RKO (cell line): ENCODE measurements at regions not wholly inside any gene's neighbourhood (a gene's known extent, or its start where the extent isn't known, plus 50 kb on each side); places are given as distances from the start of the nearest gene placed in this dataset.
"Not testable (repeated sequence)": the region's sequence is repeated elsewhere in the genome, so short reads cannot be mapped to it uniquely, and the experiment has no call there.

ENCODE experiments used
- DNase-seq: peaks from one replicate; pipeline ENCODE4 v3.0.0-alpha.2; 2016; ENCODE audit warnings: low spot score

DNA sequence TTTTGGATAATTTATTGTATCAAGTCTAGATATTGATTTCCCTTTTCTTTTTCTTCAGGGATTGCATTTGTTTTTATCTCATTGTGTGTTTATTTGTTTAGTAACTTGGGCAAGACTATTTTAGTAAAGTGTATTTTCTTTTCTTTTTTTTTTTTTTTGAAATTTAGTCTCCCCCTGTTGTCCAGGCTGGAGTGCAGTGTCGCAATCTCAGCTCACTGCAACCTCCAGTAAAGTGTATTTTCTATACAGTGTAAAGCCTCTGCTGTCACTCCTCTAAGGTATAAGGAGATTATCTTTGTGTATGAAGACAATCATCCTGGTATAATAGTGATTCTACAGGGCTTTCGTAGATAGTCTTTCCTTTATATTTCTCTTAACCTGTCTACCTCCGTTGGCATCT is 2546.0 kb downstream of the PCDH9 start:
- DNase-seq = no peak

DNA sequence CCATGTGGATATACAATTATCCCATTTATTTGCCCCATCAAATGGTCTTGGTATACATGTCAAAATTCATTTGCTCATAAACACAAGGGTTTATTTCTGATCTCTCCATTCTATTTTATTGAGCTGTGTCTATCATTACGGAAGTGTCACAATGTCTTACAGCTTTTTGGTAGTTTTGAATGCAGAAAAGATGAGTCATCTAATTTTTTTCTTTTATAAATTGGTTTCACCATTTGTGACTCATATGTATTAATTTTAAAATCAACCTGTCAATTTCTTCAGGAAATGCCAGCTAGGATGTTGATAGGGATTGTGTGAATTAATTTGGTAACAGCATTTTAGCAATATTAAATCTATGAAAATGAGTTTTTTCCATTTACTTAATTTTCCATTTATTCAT is 2549.4 kb downstream of the PCDH9 start:
- no peak for DNase-seq

DNA sequence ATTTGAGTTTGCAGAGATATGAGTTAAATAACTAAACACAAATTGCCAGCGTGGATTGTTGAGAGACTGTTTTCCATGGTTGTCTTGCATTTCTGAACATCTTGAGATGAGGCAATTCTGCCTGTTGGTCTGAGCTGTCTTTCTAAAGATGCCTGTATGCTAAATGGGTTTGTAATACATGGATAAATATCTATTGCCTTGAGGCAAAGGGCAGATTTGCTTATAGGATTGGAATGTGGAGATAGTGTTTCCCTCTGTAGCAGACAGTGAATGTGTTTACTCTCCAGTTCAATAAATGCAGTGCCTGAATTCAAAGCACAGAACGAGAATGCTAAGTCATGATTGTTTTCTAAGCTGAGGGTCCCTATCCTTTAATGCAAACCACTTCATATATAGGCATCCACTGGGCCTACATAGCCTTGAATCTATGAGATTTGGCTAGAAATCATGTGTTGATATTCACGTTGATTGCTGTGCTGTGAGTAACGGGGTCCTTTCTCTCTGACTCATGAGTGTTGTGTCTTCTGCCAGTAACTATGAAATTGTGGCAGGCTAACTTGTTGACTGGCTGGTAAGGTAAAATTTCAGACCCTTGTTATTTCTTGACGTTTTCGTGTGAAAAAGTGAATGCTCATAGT is 2554.8 kb downstream of the PCDH9 start:
- DNase-seq = peak; percentile 14

DNA sequence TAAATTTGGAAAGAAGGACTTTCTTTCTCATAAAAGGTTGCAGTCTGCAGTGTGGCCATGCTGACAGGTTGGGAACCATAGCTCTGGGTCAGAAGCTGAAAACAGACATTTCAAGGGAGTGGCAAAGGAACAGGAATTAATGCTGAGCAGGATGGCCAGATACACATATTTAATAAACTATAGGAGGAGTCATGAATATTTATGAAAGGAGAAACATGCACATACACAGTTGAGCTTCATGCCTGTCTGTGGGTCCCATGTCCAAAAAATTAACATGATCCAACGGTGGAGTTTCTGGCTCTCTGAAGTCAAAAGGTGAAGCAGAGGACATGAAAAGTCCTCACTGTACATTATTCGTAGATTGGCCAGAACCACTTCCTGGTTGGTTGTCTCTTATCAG is 2556.0 kb downstream of the PCDH9 start:
- no peak for DNase-seq

DNA sequence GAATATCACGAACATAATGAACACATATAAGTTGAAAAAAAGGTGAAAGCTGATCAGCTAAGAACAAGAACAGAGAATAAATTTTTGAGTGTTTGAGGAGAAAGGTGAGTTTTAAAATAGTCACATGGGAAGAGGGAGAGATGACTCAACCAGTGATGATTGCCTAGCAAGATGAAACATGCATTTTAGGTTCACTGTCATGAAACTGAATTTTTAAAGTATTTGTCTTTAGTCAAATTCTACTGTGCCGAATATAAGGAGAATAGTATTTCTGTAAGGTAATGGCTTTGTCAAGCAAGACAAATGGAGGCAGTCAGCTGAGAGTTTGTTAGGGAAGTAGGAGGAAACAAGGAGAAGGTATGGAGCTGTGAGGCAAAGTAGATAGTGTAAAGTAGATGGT is 2557.4 kb downstream of the PCDH9 start:
- no peak for DNase-seq

DNA sequence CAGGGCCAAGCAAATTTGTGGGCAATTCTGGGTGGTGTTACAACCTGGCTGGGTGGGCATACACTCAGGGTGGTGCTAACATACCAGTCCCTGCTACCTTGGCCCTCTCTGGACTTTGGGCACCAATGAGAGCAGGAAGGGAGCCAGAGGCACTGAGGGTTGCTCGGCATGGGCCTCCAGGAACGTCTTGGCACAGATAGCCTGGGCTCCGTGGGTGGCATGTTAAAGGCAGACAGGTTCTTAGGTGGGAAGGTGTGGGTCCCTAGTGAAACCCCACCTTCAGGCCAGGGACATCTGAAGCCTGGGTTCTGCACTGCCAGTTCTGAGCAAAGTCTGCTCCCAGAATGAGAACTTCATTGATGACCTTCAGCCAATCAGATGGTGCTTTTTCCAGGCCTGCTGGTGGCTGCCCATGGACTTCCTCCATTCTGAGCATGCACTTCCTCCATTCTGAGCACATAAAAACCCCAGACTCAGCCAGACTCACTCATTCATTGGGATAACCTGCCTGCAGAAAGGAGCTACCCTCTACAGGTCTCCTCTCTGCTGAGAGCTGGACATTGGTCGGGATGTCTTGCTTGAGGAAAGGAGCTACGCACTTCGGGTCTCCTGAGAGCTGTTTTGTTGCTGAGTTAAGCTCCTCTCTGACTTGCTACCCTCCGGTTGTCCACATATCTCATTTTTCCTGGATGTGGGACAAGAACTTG is 2567.1 kb downstream of the PCDH9 start:
- DNase-seq = no peak

DNA sequence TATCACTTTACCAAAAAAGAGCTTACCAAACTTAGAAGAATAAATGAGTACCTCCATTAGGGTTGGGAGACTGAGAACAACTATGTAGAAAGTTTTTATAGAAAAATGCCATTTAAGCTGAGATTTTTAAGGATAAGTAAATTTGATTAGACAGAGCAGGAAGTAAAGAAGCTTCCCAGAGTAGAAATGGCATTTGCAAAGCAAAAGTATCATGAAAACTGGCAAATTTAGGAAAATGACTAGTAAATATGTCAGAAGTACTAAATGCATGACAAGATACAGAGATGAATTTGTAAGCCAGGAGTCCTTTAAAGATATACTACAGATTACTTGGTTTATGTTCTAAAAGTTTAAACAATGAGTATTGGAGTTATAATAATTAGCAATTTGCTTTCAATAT is 2581.8 kb downstream of the PCDH9 start:
- no peak for DNase-seq

DNA sequence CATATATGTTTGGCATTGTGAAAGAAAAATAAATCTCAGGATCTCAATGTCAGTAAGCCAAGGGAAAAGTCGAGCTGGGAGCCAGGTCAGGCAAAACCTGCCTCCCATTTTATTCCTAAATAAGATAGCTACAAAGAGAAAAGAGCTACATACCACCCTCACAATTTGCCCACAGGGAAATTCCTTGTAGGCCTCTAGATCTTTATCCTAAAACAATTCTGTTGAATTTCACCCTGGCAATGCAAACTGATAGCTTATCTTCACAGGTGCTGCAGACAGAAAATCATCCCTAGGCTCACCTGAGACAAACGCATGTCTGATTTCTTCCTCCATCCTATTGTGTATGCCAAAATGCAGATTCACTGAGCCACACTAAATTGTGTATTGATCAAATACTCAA is 2587.1 kb downstream of the PCDH9 start:
- DNase-seq = no peak

DNA sequence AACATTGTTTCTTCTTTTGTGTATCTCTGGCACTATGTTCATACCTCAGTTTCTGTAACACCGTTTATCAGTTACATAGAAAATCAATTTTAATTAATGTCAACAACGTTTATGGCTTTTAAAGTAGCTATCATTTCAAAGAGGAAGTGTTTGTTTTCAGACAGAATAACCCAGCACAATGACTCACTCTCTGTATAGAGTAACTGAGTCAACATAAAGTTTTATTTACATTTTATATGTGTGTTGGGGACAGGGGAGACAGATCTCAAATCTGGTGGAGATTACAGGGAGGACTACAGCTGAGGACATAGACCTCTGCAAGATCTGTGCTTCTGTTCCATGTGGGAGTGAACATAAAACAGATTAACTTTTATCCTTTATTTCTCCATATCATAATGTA is 2590.1 kb downstream of the PCDH9 start:
- DNase-seq = no peak

DNA sequence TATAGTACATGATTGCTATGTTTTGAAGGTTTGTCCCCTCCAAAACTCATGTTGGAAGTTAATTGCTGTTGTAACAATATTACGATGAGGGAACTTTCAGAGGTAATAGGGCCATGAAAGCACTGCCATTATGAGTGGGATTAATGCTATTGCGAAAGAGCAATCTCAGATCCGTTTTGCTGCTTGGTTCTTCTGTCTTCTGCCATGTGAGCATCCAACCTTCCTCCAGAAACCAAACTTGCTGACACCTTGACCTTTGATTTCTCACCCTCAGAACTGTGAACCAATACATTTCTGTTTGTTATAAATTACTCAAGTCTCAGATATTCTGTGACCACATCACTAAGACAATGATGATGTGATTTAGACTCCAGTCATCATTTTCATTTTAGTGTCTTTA is 2590.9 kb downstream of the PCDH9 start:
- no peak for DNase-seq

DNA sequence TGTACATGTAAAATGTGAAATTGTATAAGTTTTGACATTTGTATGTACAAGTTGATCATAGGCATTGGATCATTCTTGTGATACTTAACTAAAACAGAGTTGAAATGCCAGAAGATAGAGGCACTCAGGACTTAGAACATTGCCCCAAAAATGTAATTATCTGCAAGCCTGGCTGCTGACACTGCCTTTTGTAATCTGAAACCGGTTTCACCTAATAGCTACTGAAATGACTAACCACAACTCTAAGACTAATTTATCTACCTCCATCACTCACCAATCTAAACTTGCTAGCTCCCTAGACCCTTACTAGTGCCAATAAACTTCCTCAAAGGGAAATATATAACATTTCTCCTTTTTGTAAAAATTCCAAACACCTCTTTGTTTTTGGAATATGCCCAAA is 2596.2 kb downstream of the PCDH9 start:
- peak; percentile 15 for DNase-seq

DNA sequence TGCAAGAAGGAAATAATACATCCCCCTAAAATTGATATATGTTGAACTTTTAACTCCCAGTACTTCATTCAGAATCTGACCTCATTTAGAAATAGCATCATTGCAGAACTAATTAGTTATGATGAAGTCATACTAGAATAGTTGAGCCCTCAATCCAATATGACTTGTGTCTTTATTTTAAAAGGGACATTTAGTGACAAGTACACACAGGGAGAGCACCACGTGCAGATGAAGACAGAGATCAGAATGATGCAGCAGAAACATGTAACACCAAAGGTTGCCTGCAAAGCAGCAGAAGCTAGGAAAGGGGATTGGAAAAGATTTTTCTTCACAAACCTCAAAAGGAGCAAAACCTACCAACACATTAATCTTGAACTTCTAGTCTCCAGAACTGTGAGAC is 2602.5 kb downstream of the PCDH9 start:
- no peak for DNase-seq

DNA sequence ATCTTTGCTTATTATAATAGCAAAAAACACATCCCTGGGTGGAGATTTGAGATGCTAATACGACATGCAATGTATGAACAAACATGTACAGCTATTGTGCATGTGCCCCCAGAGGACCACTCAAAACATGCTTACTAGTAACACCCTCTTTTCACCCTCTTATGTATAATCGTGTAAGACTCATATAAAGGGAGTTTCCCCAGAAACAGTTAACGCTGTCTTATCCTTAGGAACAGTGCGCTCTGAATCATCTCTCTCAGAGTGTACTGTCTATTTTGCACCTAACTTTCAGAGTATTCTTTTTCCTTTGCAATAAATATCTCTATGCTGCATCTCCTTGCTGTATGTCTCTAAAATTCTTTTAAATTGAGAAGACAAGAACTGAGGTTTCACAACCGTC is 2604.0 kb downstream of the PCDH9 start:
- no peak for DNase-seq

DNA sequence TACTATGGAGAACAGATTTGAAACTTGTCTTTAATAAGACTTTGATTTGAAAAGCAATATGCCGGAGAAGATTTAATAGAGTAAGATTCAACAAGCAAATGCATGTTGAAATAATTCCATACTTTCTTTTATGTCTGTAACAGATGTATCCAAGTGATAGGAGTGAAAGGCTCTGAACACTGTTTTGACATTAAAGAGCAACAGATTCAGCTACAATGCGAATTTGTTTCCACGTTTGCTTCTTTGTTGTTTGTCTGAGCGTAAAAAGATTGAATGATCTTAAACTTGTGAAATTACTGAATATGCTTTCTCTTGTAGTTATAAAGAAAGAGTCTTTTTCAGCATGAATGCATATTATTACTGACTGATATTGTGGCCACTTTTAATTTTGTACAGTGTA is 2612.9 kb downstream of the PCDH9 start:
- no peak for DNase-seq

DNA sequence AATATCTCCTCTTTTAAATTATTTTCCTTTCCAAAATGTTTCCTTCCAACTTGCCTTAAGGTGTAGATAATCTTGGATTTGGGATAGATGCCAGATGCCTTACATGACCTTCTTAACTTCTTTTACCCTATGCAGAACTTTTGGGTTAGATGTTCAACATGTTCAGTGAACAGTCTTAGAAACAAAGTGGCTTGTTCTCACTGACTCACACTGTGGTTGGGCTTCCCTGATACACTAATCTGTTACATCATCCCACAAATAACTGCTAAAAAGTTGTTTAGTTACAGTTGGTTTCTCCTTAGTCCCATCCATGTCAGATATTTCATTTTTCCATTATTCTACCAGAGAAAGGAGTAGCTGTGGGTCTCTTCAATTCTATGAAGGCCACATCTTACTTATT is 2638.2 kb downstream of the PCDH9 start:
- peak; percentile 29 for DNase-seq

DNA sequence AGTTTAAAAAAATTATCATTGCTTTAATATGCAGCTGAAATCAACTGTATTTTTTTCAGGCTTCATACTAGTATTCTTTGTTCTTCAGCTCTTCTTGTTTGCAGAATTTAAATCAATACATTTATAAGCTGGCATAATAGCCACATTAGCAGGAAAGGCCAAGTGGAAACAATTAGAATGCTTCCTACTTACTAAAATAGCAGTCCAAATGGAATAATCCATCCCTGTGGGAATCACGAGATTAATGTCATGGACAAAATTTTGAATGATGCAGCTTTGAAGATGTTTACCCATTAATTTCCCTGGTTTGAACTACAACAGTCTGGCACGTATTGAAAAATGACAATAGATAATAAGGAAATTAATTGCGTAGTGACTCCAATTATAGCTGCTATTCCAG is 2650.8 kb downstream of the PCDH9 start:
- no peak for DNase-seq

DNA sequence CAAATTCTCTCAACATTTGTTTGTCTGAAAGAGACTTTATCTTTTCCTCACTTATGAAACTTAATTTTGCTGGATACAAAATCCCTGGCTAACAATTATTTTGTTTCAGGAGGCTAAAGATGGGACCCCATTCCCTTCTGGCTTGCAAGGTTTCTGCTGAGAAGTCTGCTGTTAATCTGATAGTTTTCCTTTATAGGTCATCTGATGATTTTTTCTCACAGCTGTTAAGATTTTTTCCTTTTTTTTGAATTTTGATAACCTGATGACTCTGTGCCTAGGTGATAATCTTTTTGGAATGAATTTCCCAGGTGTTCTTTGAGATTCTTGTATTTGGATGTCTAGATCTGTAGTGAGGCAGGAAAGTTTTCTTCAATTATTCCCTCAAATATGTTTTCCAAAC is 2661.4 kb downstream of the PCDH9 start:
- DNase-seq = no peak

DNA sequence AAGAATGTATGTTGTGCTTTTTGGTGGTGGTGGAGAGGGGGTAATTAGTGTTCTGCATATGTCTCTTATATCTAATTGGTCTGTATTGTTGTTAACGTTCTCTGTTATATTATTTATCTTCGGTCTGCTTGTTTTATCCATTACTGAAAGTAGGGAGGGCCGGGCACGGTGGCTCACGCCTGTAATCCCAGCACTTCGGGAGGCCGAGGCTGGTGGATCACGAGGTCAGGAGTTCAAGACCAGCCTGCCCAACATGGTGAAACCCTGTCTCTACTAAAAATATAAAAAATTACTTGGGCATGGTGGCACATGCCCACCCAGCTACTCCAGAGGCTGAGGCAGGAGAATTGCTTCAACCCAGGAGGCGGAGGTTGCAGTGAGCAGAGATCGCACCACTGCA is 2672.1 kb downstream of the PCDH9 start:
- DNase-seq = not testable (repeated sequence)

DNA sequence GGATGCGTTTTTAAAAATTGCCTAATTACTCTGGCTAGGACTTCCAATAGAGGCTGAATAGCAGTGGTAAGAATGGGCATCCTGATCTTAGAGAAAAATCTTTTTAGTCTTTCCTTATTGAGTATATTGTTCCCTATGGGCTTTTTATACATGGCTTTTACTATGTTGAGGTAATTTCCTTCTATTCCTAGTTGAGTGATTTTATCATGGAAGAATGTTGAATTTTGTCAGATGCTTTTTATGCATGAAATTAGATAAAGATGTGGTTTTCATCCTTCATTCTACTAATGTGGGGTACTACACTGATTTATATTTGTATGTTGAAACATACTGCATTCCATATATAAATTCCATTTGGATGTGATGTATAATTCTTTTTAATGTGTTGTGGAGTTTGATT is 2673.8 kb downstream of the PCDH9 start:
- DNase-seq = no peak

DNA sequence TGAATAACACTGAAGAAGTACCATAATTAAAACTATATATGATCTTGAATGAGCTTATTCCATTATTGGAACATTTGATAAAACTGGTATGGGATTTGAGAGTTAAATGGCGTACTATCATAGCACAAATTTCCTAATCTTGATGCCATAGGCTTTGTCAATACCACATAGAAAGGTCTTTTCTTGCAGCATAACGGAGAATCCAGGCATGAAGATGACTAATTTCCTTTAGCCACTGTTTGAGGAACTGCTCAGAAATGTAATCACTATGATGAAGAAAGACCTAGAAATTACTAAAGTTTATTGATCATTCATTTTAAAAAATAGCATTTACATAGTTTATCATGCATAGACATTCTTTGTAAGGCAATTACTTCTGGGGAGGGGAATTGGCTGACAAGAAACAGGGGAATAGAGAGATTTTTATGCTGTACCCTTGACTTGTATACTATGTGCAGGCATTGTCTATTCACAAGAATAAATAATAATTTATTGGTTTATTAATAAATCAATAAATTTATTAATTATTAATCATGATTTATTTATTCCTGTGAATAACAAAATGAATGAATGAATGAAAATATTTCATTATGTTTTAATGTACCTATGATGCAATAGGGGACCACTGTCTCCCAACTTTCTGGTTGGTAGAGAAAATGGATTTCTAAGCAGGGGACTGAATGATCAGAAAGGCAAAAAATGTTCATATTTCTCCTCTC is 2676.6 kb downstream of the PCDH9 start:
- no peak for DNase-seq

DNA sequence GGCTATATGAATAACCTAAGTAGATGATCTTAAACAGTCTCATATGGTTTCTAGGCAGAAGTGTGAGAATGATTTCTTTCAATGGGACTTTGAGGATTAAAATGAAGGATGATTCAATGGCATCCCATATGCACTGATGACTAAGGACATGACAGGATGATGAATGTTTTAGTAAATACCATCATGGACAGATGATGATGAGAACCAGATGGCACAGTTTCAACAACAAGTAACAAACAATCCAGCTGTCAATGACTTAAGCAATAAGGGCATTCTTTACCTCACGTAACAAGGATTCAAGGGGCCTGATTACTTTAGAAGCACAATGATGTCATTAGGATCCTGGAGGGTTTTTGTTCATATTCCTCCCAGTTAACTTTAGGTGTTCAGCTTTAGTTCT is 2678.4 kb downstream of the PCDH9 start:
- DNase-seq = peak; percentile 84

DNA sequence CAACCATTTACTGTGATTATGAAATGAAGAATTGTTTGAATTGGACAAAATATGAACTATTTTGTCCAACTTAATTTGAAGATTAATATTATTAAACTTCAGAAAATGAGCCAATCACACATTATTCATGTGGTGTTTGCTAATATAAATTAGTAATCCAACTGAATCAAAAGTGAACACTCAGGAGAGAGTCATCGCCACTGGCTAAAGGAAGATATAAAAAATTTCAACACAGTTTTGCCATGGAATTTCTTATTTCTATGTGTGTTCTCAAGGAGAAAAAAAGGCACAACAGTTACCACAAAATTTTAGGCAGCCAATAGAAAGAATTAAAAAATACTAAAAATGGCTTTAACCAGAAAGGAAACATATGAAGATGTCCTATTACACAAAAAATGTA is 2683.8 kb downstream of the PCDH9 start:
- DNase-seq = no peak

DNA sequence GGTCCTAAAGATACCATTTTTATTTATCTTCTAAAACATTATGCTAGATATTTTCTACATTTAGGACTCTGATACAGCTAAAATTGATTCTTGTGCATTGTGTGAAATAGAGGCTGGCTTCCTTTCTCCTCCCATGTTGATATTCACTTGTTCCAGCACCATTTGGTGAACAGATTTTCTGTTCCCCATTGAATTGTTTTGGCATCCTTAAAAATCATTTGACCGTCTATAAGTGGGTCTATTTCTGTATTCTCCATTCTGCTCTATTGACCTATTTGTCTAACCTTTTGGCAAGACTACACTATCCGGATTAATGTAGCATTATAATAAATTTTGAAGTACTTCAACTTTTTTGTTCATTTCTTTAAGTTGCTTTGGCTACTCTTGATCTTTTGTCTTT is 2689.2 kb downstream of the PCDH9 start:
- no peak for DNase-seq

DNA sequence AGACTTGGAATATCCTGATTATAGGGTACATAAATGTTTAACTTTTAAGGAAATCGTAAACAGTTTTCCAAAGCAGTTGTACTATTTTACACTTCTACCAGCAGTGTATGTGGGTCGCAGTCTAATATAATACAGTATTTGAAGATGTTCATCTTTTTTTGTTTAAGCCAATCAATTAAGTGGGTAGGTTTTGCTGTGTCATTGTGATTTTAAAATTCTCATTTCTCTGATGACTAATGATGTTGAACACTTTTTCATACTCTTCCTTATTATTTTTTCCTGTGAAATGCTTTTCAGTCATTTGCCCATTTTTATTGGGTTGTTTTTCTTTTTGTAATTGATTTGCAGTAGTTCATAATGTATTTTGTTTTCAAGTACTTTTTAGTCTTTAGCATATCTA is 2689.7 kb downstream of the PCDH9 start:
- no peak for DNase-seq
